T-helper 1 cell treated with Interleukin-12 subunit alpha and Interleukin-12 subunit beta and Interleukin-4 antibody, amounts not matched to agents 30 μg/mL and 1 μg/mL, for 36 hours (primary cell): ENCODE measurements at regions not wholly inside any gene's neighbourhood (a gene's known extent, or its start where the extent isn't known, plus 50 kb on each side); places are given as distances from the start of the nearest gene placed in this dataset.
"Not testable (repeated sequence)": the region's sequence is repeated elsewhere in the genome, so short reads cannot be mapped to it uniquely, and the experiment has no call there.

Experiments used
- H3K27ac Mint-ChIP-seq: one replicate; pipeline ENCODE4 v1.8.0; 2021; ENCODE audit warnings: mild to moderate bottlenecking, mixed read lengths
- H3K27me3 Mint-ChIP-seq: one replicate; pipeline ENCODE4 v1.8.0; 2021; ENCODE audit warnings: low read depth, mixed read lengths
- H3K36me3 Mint-ChIP-seq: one replicate; pipeline ENCODE4 v1.8.0; 2021; ENCODE audit warnings: low read depth, mixed read lengths
- H3K4me1 Mint-ChIP-seq: one replicate; pipeline ENCODE4 v1.8.0; 2021; ENCODE audit warnings: low read depth, mixed read lengths
- H3K4me3 Mint-ChIP-seq: one replicate; pipeline ENCODE4 v1.8.0; 2021; ENCODE audit warnings: mild to moderate bottlenecking, moderate library complexity, mixed read lengths
- H3K9me3 Mint-ChIP-seq: one replicate; pipeline ENCODE4 v1.8.0; 2021; ENCODE audit warnings: mixed read lengths

DNA sequence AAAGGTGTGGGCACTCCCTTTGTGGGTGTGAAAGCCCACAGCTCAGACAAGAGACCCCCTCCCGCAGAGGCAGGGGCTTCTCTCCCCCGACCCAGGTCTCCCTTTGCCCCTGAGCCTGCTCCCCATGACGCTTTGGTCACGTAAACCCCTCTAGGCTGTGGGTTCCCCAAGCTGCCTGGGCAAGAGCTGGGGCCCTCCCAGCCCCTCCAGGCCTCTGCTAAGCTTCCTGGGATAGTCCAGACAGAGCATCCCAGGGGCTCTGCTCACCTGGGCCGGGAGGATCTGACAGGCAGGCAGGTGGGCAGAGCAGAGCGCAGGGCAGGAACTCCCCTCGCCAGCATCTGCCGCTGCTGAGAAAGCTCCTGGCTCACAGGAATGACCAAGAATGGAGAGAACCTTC lies 177.3 kb downstream of the BANP start:
- Mint-ChIP-seq H3K4me1 (no peaks in the 10 kb centered on the region), H3K9me3 (no peaks in the 10 kb centered on the region), H3K4me3 (no peak overlapping the region), H3K27me3 (no peaks in the 10 kb centered on the region), H3K36me3 (no peaks in the 10 kb centered on the region), H3K27ac (no peak overlapping the region)

GRCh38 chr16:88129133-88129532 lies 177.9 kb downstream of the BANP start:
- H3K27ac Mint-ChIP-seq, H3K36me3 Mint-ChIP-seq, H3K27me3 Mint-ChIP-seq, H3K9me3 Mint-ChIP-seq, H3K4me1 Mint-ChIP-seq, H3K4me3 Mint-ChIP-seq: not testable (repeated sequence)

DNA sequence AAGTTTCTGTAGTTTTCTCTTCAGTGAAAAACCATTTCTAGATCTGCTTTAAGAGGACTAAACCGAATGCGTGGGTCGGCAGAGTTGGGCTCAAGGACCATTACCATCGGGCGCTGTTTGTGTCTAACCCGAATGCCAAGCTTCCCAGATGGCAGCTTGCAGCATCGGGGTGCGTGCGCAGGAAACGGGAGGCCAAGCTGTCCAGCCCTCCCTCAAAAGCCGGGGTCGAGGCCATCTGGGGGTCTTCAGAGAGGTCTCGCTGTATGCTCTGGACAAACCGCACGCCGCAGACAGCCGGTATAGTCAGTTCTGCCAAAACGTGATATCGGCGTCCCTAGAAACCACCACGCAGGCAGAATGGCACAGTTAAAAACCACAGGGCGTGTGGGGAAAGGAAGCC lies 178.8 kb downstream of the BANP start:
- Mint-ChIP-seq H3K27me3 (no peaks in the 10 kb centered on the region), H3K27ac (no peak overlapping the region), H3K4me3 (no peak overlapping the region), H3K36me3 (no peaks in the 10 kb centered on the region), H3K9me3 (no peaks in the 10 kb centered on the region), H3K4me1 (no peaks in the 10 kb centered on the region)

- Mint-ChIP-seq H3K9me3 (no peaks in the 10 kb centered on the region), H3K27ac (no peak overlapping the region), H3K4me1 (no peaks in the 10 kb centered on the region), H3K27me3 (no peaks in the 10 kb centered on the region), H3K36me3 (no peaks in the 10 kb centered on the region), H3K4me3 (no peak overlapping the region)
Measured at GRCh38 chr16:88130681-88131080, 179.4 kb downstream of the BANP start.

- Mint-ChIP-seq H3K9me3 (no peaks in the 10 kb centered on the region), H3K27ac (no peak overlapping the region), H3K36me3 (no peaks in the 10 kb centered on the region), H3K4me3 (no peak overlapping the region), H3K4me1 (no peaks in the 10 kb centered on the region), H3K27me3 (no peaks in the 10 kb centered on the region)
Measured at GRCh38 chr16:88131256-88131655, 180.0 kb downstream of the BANP start.

DNA sequence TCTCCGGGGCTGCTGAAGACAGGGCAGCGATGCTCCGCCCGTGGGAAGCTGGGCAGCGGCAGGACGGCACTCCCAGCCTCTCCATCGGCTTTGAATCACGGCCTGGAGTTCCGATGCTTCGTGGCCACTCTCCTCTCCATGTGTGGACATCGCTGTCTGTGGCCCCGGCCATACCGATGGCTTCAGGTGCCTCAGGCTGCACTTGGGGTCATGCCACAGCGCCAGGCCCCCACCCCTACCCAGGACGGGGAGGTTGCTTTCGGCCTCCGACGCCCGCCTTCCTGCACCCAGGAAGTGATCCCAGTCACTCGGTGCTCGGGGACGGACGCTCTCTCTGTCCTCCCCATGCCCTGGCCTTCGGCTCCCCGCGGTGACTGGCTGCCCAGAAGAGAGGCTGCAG lies 180.7 kb downstream of the BANP start:
- Mint-ChIP-seq H3K4me3 (no peak overlapping the region), H3K9me3 (no peaks in the 10 kb centered on the region), H3K36me3 (no peaks in the 10 kb centered on the region), H3K4me1 (no peaks in the 10 kb centered on the region), H3K27me3 (no peaks in the 10 kb centered on the region), H3K27ac (no peak overlapping the region)

GRCh38 chr16:88132836-88133506 lies 181.7 kb downstream of the BANP start:
- Mint-ChIP-seq H3K4me3 (no peak overlapping the region), H3K27me3 (no peaks in the 10 kb centered on the region), H3K27ac (no peak overlapping the region), H3K36me3 (no peaks in the 10 kb centered on the region), H3K4me1 (no peaks in the 10 kb centered on the region), H3K9me3 (peaks cover 5% of the 10 kb centered on the region)

GRCh38 chr16:88133507-88133843 lies 182.2 kb downstream of the BANP start:
- H3K27me3 Mint-ChIP-seq, result no peaks in the 10 kb centered on the region
- H3K4me3 Mint-ChIP-seq, result no peak overlapping the region
- peaks cover 10% of the 10 kb centered on the region for H3K9me3 Mint-ChIP-seq

GRCh38 chr16:88134172-88134898 lies 183.1 kb downstream of the BANP start:
- not testable (repeated sequence) for H3K4me3 Mint-ChIP-seq, H3K27me3 Mint-ChIP-seq, H3K27ac Mint-ChIP-seq, H3K36me3 Mint-ChIP-seq, H3K4me1 Mint-ChIP-seq
- peaks cover 15% of the 10 kb centered on the region for H3K9me3 Mint-ChIP-seq

More at GRCh38 chr16:88133507-88133843, 182.2 kb downstream of the BANP start:
- Mint-ChIP-seq H3K27ac (no peak overlapping the region), H3K4me1 (no peaks in the 10 kb centered on the region), H3K36me3 (no peaks in the 10 kb centered on the region)

DNA sequence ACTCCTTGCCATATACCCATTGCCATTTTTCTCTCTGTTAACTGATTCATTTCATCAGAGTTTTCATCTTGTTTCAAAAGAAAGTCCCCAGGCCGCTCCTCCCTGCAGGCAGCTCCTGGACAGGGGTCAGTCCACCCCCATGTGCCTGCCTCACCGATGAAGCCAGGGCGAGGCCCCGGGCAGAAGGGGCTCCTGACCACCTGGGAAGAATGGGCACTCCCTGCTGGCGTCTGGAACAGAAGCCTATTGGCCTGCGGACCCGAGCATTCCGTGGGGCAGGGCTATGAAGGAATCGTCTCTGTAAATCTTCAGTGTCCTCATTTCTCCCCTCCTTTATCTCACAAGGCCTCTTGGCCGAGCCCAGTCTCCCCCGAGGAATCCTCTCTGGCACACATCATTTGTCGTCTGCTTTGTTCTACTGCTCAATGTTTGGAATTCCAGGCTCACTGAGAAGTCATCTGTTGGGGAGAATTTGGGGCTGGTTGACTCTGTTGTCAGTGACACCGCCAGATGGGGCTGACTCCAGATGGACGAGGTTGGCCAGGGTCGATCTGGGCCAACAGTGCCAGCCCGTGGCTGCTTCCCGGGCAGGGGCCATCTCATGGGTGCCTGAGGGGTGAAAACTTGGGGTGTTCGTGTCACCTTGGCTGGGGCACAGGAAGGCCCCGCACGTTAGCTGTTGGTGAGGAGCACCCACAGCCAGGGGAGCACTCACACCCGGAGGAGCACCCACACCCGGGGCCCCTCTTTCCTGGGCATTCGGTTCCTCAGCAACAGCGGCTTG lies 183.9 kb downstream of the BANP start:
- H3K27me3 Mint-ChIP-seq, H3K4me1 Mint-ChIP-seq, H3K4me3 Mint-ChIP-seq, H3K36me3 Mint-ChIP-seq, H3K27ac Mint-ChIP-seq: not testable (repeated sequence)
- H3K9me3 Mint-ChIP-seq, result peaks cover 21% of the 10 kb centered on the region

DNA sequence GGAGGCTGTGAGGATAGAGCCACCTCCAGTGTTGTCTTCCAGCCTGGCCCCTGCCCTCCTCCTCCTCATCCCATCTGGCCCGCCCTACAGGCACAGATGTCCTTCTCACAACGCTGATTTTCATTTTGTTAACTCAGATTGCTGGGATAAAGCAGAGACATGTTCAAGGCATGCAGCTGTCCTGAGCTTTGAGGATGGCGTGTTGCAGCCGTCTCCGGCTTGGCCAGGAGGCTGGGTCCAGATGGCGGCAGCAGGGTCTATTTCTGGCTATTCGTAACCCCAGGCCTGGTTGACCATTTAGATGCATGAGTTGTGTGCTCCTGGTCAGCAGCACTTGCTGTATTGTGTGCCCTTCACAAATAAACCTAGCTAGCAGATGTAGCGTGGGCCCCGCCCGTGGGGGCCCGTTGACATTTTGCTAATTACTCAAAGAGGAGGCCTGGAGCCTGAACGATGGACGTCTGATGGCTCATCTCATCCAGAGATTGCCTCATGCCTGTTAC lies 185.0 kb downstream of the BANP start:
- H3K27me3 Mint-ChIP-seq, H3K4me1 Mint-ChIP-seq, H3K4me3 Mint-ChIP-seq, H3K27ac Mint-ChIP-seq, H3K36me3 Mint-ChIP-seq: not testable (repeated sequence)
- peaks cover 24% of the 10 kb centered on the region for H3K9me3 Mint-ChIP-seq

DNA sequence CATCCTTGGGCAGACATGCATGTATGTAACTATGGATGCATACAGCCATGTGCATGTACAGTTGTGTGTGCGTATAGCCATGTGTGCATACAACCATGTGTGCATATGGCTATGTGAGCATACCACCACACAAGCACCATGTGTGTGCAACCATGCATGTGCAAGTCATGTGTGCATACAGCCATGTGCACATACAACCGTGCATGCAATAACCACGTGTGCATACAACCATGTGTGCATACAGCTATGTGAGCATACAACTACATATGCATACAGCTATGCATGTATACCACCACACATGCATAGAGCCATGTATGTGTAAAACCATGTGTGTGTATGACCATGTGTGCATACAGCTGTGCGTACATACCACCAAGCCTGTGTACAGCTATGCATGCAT lies 185.7 kb downstream of the BANP start:
- H3K27me3 Mint-ChIP-seq, H3K27ac Mint-ChIP-seq, H3K4me1 Mint-ChIP-seq, H3K4me3 Mint-ChIP-seq, H3K36me3 Mint-ChIP-seq: not testable (repeated sequence)
- H3K9me3 Mint-ChIP-seq, result peaks cover 24% of the 10 kb centered on the region

- not testable (repeated sequence) for H3K27ac Mint-ChIP-seq, H3K36me3 Mint-ChIP-seq, H3K4me1 Mint-ChIP-seq, H3K4me3 Mint-ChIP-seq, H3K27me3 Mint-ChIP-seq
- H3K9me3 Mint-ChIP-seq, result peaks cover 24% of the 10 kb centered on the region
Measured at GRCh38 chr16:88139141-88139540, 187.9 kb downstream of the BANP start.

DNA sequence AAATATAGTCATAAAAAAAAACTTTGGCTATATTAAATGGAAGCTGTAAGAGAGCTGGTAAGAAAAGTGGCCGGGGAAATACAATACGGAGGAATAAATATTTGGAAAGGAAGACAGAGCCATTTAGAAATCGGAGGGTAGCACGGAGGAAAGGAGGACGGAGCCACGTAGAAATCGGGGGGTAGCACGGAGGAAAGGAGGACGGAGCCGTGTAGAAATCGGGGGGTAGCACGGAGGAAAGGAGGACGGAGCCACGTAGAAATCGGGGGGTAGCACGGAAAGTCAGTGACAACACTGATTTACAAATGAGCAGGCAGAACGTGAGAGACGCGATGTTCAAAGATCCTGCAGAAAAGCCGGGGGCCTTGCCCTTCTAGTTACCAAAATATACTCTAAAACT lies 189.0 kb downstream of the BANP start:
- H3K4me3 Mint-ChIP-seq, H3K4me1 Mint-ChIP-seq, H3K27me3 Mint-ChIP-seq, H3K27ac Mint-ChIP-seq, H3K36me3 Mint-ChIP-seq: not testable (repeated sequence)
- H3K9me3 Mint-ChIP-seq, result peaks cover 24% of the 10 kb centered on the region

DNA sequence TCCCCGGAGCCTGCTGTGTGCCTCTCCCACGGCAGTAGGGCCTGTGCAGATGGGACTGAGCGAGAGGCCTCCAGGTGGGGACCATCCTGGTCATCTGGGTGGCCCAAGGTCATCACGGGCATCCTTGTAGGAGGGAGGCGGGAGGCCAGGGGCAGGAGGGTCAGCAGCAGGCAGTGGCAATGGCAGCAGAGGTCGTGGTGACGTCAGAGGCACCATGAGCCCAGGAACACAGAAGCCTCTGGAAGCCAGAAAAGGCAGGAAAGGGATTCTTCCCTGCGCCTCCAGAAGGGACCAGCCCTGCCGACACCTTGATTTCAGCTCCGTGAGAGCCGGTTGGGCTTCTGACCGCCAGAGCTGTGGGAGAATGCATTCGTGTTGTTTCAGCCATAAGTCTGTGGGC lies 190.3 kb downstream of the BANP start:
- H3K4me3 Mint-ChIP-seq, result no peak overlapping the region
- peaks cover 24% of the 10 kb centered on the region for H3K9me3 Mint-ChIP-seq
- H3K36me3 Mint-ChIP-seq, result no peaks in the 10 kb centered on the region
- H3K27me3 Mint-ChIP-seq, result no peaks in the 10 kb centered on the region
- H3K27ac Mint-ChIP-seq, result no peak overlapping the region
- H3K4me1 Mint-ChIP-seq, result no peaks in the 10 kb centered on the region
